ENCODE measurements at regions not wholly inside any gene's neighbourhood (a gene's known extent, or its start where the extent isn't known, plus 50 kb on each side); places are given as distances from the start of the nearest gene placed in this dataset.
"Not testable (repeated sequence)": the region's sequence is repeated elsewhere in the genome, so short reads cannot be mapped to it uniquely, and the experiment has no call there.

DNA sequence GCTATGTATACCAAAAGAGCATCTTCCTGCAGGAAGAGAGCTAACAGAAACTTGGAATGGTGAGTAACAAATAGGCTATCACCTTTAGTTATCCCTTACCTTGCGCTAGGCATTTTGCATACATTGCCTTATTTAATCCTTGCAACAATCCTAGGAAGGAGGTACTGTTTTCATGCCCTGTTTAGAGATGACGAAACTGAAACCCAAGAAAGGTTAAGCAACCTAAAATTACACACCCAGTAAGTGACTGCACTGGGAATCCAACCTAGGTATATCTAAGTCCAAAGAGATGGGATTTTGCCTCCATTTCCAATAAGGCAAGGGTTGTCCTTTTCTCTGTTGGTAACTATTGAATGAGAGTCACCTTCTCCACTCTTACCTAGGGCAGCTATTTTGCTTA lies 144.5 kb downstream of the TM2D1 start:
- no peak for DNase-seq (ENCODE audit: low read depth)

DNA sequence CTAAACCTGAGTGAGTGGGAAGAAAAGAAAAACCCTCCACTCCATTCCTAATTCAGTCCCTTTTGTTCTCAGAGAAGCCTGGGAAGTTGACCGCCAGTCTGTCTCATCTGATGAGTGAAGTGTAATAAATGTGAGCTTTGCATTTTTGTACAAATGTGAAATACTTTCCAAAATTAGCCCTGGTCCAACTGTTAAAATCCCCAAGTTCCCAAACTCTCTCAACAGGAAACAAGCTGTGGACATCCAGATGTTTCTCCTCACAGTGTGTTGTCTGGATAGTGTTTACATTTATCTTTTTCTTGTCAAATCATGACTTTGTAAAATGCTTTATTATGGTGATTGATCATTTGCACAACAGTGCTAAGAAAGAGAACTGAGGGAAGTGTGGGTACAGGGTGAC lies 145.1 kb downstream of the TM2D1 start:
- DNase-seq (ENCODE audit: low read depth) = no peak

DNA sequence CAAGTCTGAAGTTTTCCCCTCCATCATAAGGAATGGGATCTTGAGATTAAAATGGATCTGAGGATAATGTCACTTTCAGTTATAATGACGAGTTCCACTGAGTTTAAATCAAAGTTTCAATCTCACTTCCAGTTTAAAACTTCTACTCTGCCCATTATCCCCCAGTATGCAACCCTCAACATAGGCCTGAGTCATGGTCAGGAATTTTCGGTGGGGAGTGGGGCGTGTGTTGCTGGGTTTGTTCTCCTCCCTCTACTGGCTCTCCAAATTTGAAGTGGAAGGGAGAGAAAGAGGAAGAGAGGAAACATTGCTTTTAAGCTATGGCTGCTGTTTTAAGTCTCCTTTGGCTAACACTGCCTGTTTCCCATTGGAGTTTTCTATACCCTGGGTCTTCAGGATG lies 152.9 kb downstream of the TM2D1 start:
- no peak for DNase-seq (ENCODE audit: low read depth)

DNA sequence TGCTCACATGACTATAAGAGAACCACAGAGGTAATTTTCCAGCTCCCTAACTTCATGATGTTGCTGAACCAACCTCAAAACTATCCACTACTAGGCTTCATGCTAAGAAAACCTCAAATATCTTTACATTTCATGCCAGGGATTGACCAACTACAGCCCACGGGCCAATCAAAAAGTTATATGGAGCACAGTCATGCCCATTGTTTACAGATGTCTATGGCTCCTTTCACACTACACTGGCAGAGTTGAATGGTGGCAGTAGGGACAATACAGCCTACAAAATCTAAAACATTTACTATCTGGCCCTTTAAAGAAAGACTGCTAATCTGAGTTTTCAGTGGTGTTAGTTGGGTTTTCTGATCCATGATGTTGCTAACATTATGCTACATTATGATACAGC lies 154.8 kb downstream of the TM2D1 start:
- no peak for DNase-seq (ENCODE audit: low read depth)

DNA sequence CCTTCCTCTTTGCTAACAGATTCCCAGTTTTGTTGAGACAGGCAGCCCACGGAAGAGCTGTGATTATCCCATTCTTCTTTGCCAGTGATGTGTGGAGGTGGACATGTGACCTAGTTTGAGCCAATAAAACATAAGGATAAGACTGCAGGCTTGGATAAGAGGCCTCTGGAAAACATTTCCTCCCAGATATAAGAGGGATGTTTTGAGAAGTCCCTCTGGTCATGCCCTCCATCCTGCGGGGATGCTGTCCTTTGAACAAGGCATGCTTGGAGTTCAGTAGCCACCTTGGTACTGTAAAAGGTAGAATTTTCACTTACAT lies 155.7 kb downstream of the TM2D1 start:
- no peak for DNase-seq (ENCODE audit: low read depth)

DNA sequence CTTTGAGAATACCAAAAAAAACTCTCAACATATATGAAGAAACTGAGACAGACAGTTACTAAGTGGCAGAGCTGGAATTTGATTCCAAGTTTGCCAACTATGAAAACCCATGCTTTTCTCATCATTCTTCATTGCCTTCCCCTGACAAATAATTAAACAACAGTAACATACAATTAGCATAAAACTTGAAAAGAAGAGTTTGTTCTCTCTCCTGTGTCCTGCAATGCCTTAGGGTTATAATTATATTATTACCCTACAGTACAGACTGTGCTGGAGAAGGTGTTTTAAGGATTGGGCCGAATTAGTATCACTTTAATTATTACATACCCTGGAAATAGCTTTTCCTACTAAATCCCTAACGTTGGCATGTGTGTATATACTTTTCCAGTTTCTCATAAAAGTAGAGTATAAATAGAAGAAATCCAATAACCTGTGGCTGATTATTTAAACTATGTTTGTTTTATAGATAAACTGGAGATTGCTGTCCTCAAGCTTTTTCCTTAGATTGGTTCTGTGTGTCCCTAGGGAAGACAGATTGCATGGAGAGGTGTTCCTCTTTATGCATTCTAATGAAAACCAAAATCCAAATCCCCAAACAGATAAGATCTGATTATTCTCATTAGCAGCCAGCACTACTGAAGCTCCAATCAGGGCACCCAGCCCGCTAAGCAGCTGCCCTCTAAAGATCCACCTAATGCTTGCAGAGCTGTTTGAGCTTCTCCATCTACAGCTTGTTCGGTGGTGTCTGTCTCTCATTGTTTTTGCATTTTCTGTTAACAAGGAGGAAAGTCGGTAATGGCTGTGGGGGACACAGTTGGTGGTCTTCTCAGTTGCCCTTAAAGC lies 156.3 kb downstream of the TM2D1 start:
- DNase-seq (ENCODE audit: low read depth) = no peak

DNA sequence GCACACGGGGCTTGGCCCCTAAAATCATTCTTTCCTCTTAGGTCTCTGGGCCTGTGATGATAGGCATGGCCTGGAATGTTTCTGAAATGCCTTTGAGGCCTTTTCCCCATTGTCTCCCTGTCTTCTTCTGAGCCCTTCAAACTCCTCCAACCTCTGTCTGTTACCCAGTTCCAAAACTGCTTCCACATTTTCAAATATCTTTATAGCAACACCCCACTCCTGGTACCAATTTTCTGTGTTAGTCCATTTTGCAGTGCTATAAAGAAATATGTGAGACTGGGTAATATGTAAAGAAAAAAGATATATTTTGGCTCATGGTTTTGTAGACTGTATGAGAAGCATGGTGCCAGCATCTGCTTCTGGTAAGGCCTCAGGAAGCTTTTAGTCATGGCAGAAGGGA lies 158.8 kb downstream of the TM2D1 start:
- no peak for DNase-seq (ENCODE audit: low read depth)

DNA sequence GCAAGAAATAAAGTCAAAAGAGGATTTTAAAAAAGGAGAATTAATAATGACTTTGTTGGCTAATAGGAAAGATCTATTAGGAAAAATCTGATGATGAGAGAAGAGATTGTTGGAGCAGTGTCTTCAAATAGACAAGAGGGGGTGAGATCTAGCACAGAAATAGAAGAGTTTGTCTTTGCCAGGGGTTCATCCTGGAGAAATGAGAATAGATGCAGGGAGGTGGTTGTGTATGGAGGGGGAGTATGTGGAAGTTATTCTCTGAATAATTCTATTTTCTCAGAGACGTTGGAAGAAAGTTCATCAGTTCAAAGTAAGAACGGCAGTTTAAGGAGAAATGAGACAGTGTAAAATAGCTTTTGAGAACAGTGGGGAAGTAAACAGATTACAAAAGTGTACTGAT lies 161.3 kb downstream of the TM2D1 start:
- DNase-seq (ENCODE audit: low read depth) = no peak

DNA sequence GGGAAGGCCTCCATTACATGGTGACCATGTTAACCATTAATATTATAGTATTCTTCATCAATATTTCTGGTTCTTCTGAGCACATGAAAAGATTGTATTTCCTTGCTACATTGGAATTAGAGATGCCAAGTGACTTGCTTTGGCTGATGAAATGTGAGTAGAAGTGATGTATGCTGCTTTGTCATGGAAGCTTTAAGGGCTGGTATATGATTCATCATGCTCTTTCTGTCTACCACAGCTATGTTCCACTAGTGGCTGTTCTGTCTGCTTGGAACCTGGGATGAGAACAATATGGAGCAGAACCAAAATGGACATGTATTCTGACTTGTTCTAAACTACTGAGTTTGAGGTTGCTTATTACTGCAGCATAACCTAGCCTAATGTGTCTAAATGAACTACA lies 163.3 kb downstream of the TM2D1 start:
- DNase-seq (ENCODE audit: low read depth) = peak; percentile 37

DNA sequence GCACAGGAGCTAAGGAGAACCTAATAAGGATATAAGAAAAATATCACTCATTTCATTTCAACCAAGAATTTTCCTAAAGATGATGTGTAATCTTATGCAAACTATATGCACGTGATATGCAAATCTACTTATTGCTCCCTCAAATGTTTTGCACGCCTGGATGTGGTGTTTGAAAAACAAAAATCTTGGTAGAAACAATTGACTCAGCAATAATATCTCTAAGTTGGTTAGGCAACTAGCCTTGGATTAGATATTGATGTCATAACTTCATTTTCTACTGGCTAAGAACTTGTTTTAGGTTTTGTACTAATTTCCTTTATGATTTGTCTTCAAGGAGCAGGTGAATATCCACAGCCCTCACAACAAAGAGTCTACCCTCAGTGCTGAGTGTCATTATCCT lies 164.6 kb downstream of the TM2D1 start:
- DNase-seq (ENCODE audit: low read depth) = no peak

DNA sequence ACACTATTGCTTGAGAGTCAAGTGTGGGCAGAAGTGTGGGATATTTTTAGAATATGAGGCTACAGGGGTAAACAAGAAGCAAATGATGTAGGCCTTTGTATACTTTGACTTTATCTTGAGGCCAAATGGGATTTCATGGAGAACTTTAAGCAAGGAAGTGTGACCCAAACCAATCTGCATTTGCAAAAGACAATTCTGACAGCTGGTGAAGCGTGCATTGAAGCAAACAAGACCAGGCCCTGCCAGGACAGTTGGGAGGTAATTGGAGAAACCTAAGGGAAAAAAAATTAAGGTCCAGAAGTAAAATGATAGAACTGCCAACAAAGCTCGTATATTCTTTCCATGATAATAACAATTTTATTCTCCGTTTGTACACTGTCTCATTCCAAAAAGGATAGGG lies 168.3 kb downstream of the TM2D1 start:
- DNase-seq (ENCODE audit: low read depth) = no peak

DNA sequence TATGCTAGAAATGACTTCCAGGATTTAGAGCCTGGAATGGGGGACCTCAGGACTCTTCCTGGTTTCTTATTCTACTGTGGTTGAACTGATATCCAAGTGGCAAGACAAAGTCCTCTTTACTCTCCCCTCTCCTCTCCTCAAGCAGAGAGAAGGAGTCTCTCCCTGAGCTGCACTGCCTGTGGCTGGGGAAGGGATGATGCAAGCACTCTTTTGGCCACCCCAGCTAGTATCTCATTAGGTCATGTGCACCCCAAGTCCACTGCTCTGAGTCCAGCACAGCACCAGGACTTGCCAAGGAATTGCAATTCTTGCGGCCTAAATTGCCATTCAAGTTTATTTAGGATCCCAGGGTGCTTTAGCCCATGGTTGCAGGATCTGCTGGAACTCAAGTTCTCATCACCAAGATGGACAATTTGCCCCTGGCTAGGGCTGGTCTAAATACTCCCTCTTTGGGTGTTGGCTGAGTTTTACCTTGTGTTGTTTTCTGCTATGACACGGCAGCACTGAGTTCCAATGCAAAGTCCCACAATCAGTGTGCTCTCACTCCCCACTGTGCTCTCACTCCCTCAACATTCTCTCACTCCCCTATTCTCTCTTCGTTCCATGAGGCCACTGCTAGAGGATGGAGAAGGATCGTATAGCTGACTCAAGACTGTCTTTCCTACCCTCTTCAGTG lies 172.2 kb downstream of the TM2D1 start:
- no peak for DNase-seq (ENCODE audit: low read depth)

DNA sequence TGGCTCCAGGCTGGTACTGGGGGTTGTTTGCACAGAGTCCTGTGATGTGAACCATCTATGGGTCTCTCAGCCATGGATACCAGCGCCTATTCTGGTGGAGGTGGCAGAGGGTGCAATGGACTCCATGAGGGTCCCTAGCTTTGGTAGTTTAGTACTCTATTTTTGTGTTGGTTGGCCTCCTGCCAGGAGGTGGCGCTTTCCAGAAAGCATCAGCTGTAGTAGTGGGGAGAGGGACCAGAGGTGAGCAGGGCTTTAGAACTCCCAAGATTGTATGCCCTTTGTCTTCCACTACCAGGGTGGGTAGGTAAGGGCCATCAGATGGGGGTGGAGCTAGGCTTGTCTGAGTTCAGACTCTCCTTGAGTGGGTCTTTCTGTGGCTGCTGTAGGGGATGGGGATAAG lies 177.6 kb downstream of the TM2D1 start:
- DNase-seq (ENCODE audit: low read depth) = not testable (repeated sequence)

DNA sequence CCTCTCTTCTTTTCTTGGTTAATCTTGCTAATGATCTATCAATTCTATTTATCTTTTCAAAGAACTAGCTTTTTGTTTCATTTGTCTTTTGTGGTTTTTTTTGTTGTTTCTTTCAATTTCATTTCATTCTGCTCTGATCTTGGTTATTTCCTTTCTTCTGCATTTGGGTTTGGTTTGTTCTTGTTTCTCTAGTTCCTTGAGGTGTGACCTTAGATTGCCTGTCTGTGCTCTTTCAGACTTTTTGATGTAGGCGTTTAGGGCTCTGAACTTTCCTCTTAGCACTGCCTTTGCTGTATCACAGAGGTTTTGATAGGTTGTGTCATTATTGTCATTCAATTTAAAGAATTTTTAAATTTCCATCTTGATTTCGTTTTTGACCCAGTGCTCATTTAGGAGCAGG lies 180.1 kb downstream of the TM2D1 start:
- DNase-seq (ENCODE audit: low read depth) = not testable (repeated sequence)

DNA sequence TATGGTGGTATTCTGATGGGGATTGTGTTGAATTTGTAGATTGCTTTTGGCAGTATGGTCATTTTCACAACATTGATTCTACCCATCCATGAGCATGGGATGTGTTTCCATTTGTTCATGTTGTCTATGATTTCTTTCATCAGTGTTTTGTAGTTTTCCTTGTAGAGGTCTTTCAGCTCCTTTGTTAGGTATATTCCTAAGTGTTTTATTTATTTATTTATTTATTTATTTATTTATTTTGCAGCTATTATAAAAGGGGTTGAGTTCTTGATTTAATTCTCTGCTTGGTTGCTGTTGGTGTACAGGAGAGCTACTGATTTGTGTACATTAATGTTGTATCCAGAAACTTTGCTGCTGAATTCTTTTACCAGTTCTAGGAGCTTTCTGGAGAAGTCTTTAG lies 181.4 kb downstream of the TM2D1 start:
- DNase-seq (ENCODE audit: low read depth) = not testable (repeated sequence)

DNA sequence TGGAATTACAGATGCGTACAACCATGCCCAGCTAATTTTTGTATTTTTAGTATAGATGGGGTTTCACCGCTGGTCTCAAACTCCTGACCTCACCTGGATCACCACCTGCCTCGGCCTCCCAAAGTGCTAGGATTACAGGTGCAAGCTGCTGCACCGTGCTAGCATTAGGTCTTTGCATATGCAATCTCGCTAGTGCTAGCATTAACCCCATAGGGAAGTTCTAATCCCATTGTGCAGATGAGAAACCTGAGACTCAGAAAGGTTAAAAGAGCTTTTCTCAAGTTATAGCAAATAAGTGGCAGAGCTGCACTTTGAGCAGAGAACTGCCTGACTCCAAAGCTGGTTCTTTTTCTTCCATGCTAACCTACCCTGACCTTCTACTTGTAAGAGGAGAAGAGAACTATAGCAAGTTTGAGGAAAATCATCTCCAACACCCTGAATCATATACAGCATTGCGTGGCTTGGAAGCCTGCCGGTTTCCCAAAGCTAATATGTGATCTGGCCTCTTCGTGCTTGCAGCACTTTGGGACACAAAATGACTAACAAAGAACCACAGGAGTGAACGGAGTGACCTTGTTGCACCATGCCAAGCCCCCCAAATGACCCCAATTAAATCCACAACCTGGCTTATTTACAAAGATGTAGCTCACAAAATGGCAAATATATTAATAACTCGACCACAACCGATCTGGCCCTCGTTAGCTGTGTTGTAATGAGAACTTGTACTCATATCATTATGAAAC lies 185.1 kb downstream of the TM2D1 start:
- DNase-seq (ENCODE audit: low read depth) = peak; percentile 32

DNA sequence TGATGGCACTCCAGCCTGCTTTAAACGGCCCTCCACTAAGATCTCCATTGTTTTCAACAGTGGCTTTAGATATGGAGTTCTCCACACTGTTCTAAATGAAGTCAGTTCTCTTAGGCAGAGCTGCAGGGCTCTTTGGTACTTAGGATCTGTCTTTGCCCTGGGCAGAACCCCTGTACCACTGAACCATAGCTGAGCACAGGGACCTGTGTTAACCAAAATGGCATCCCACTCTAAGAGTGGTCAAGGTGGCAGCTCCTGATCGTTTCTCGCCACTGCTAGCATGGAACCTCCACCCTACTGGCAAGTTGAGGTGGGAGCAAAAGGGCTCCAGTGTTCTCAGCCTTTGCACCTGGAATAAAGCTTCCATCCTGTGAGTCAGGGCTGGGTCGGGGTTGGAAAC lies 186.7 kb downstream of the TM2D1 start:
- DNase-seq (ENCODE audit: low read depth) = no peak

DNA sequence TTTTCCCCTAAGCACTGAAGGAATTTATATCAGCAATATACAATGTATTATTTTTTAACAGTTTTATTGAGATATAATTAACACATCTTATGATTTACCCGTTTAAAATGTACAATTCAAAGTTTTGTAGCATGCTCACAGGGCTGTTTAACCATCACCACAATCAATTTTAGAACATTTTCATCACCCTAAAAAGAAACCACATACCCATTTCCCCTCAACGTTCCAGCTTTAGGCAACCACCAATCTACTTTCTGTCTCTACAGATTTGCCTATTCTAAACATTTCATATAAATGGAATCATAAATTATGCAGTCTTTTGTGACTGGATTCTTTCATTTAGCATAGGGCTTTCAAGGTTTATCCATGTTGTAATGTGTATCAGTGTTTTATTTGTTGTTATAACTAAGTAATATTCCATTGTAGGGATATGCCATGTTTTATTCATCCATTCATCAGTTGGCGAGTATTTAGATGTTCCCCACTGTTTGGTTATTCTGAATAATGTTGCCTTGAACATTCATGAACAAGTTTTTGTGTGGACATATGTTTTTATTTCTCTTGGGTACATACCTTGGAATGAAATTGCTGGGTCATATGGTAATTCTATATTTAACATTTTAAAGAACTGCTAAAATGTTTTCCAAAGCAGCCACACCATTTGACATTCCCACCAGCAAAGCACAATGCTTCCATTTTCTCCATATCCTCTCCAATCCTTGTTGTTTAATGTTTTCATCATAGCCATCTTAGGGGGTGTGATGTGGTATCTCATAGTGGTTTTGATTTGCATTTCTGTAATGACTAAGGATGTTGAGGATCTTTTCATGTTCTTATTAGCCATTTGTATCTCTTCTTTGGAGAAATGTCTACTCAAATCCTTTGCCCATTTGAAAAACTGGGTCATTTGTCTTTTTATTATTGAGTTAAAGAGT lies 188.5 kb downstream of the TM2D1 start:
- DNase-seq (ENCODE audit: low read depth) = no peak

DNA sequence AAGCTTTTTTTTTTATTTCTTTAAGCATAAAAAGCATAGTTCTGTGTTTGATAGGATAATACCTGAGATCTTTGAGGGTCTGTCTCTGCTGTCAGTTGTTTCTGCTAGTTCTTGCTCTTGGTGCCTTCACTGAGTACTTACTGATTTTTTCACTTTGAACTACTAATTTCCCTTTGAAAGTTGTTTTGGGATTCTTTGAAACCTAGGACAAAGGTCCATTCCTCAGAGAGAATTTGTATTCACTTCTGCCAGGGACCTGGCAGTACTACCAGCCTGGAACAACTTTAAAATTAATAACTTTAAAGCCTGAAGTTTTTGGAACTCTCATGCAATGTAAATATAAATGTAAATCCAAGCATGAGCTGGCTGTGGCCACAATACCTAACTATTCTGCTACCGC lies 190.1 kb downstream of the TM2D1 start:
- no peak for DNase-seq (ENCODE audit: low read depth)

DNA sequence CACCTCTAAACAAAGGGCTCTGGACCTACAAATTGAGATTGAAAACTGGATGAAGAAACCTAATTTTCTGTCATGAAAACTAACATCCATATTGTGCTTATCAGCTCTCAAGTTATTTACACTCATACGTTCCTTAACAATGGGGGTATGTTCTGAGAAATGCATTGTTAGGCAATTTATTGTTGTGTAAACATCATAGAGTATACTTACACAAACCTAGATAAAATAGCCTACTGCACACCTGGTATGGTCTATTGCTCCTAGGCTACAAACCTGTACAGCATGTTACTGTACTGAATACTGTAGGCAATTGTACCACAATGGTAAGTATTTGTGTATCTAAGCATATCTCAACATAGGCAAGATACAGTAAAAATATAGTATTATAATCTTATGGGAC lies 191.4 kb downstream of the TM2D1 start:
- DNase-seq (ENCODE audit: low read depth) = no peak

DNA sequence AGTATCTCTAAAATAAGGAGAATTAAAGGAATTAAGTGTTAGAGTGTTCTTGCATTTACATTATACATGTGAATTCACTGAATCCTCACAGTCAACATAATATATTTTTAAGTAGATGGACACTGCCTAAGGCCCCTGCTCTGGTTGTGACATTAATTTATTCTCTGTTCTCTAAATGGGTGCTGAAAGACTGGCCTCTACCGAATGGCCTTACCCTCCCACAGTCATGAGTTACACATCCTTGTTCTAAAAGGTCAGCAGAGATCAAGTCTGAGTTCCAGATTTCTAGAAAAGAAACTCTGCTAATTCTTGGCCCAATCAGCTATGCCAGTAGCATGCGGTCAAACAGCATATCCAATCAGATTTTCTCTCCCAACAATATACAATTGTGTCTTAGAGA lies 193.2 kb downstream of the TM2D1 start:
- no peak for DNase-seq (ENCODE audit: low read depth)

Measured in fibroblast of the conjunctiva (primary cell).